ENCODE measurements at regions not wholly inside any gene's neighbourhood (a gene's known extent, or its start where the extent isn't known, plus 50 kb on each side); places are given as distances from the start of the nearest gene placed in this dataset.

DNA sequence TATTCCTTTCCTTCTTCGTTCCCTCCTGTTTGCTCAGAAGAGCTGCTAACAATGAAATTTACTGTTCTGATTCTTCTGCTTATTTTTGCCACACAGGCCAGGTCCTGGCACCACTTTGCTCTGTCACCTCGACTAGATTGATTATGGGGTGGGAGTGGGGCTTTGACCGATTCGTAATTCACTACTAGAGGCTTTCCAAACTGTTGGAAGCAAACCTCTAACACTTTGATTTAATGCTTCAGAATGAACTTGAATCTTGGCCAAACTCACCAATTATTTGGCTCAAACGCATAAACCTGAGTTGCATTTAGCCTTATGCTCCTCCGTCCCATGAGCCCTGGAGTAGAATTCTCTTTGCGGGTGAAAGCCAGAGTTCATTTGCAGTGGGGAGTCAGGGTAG is 476.2 kb upstream of the FZD8 start:
- H3K9me3 ChIP-seq, result no peaks in the 10 kb centered on the region
- H3K27ac ChIP-seq, result peak overlapping the region in 3 of 4 donors; percentile 31 to 55 (median 35)
- no peak overlapping the region for H3K4me3 ChIP-seq
- H3K27me3 ChIP-seq, result no peaks in the 10 kb centered on the region
- DNase-seq (peak in 2 of 4 donors; percentile 10 to 22), ATAC-seq (peak; percentile 36)
- peaks cover 17% of the 10 kb centered on the region for H3K4me1 ChIP-seq
- 66 to 70% methylated on average over 7 of the region's 7 CpGs for WGBS, 2 donors
- no peaks in the 10 kb centered on the region for H3K36me3 ChIP-seq (replicated peaks in 1 of 2; ENCODE audit: insufficient read depth in 1 of 2, low read depth in 2 of 2)
- TF ChIP-seq, protein P1, sequence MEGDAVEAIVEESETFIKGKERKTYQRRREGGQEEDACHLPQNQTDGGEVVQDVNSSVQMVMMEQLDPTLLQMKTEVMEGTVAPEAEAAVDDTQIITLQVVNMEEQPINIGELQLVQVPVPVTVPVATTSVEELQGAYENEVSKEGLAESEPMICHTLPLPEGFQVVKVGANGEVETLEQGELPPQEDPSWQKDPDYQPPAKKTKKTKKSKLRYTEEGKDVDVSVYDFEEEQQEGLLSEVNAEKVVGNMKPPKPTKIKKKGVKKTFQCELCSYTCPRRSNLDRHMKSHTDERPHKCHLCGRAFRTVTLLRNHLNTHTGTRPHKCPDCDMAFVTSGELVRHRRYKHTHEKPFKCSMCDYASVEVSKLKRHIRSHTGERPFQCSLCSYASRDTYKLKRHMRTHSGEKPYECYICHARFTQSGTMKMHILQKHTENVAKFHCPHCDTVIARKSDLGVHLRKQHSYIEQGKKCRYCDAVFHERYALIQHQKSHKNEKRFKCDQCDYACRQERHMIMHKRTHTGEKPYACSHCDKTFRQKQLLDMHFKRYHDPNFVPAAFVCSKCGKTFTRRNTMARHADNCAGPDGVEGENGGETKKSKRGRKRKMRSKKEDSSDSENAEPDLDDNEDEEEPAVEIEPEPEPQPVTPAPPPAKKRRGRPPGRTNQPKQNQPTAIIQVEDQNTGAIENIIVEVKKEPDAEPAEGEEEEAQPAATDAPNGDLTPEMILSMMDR (IDR thresholded peaks at IDR 0.05), result no peak
- no peak for TF ChIP-seq POLR2A (IDR thresholded peaks at IDR 0.05)
- intact Hi-C loops (cut with DNase I), result no loop called here

DNA sequence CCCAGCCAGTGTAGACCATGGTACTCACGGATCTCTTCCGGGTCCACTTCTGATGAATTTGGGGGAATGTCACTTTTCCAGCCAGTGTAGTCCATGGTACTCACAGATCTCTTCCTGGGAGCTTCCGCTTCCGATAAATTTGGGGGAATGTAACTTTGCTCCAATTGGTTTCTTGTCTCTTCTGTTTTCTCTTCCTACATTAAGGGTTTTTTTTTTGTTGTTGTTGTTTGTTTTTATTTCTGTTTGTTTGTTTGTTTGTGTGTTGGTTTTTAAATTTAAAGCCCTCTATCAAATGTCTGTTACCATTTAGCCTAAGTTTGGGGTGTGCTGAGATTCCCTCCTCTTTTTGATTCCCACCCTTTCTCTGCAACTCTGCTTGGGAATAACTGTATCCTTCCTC is 475.8 kb upstream of the FZD8 start:
- Histone ChIP-seq H3K27me3 (no peaks in the 10 kb centered on the region), H3K36me3 (replicated peaks in 1 of 2; ENCODE audit: insufficient read depth in 1 of 2, low read depth in 2 of 2) (no peaks in the 10 kb centered on the region), H3K4me1 (peaks cover 17% of the 10 kb centered on the region), H3K27ac (peak overlapping the region in 3 of 4 donors; percentile 31 to 55 (median 35)), H3K9me3 (no peaks in the 10 kb centered on the region), H3K4me3 (no peak overlapping the region)
- WGBS, 2 donors, result 46 to 53% methylated on average over 4 of the region's 4 CpGs
- no peak for DNase-seq
- ATAC-seq, result no peak
- TF ChIP-seq POLR2A (IDR thresholded peaks at IDR 0.05), result no peak
- TF ChIP-seq, protein P1 (IDR thresholded peaks at IDR 0.05), result no peak
- intact Hi-C loops (cut with DNase I), result no loop called here

DNA sequence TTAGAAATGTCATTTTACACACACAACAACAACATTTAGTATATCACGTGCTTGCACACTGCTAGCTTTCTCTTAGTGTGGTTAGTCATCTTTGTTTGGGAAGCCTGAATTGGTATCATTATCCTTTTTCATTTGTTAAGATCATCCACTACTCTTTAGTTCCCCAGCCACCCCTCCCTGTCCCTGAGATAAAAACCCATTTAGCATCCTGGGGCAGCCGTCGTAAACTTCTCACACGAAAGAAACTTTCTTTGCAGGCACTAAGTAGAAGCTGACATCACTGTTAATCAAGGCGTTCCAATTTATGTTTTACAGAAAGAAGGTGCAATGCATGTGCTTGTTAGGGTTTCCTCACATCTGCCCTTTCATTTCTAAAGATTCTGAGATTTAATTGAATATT is 475.1 kb upstream of the FZD8 start:
- H3K9me3 ChIP-seq, result no peaks in the 10 kb centered on the region
- H3K4me1 ChIP-seq, result peaks cover 17% of the 10 kb centered on the region
- H3K36me3 ChIP-seq (replicated peaks in 1 of 2; ENCODE audit: insufficient read depth in 1 of 2, low read depth in 2 of 2), result no peaks in the 10 kb centered on the region
- no peak overlapping the region for H3K4me3 ChIP-seq
- TF ChIP-seq, protein P1 (IDR thresholded peaks at IDR 0.05), result no peak
- TF ChIP-seq POLR2A (IDR thresholded peaks at IDR 0.05), result no peak
- DNase-seq (no peak), ATAC-seq (no peak)
- H3K27me3 ChIP-seq, result no peaks in the 10 kb centered on the region
- 69 to 79% methylated on average over 5 of the region's 5 CpGs for WGBS, 2 donors
- intact Hi-C loops (cut with DNase I), result no loop called here
- H3K27ac ChIP-seq, result peak overlapping the region in 3 of 4 donors; percentile 31 to 55 (median 35)

DNA sequence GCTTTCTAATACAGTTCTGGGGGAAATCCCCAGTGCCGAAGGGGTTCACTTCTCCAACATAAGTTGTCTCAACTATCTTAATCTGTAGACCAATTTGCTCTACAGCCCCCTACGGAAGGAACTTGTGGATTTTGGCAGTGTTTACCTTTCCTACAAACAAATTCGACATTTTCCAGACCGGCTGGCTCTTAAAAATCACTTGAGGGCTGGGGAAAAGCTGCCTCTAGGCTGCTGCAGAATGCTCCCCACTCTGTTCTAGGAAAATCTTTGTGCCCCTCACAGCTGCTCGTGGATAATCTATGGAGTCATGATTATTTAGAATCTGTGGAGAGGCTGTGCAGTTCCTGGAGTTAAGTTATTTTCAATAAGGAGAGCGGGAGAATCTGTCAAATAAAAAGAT is 474.6 kb upstream of the FZD8 start:
- TF ChIP-seq, protein P1 (IDR thresholded peaks at IDR 0.05), result no peak
- no peak for TF ChIP-seq POLR2A (IDR thresholded peaks at IDR 0.05)
- ATAC-seq (no peak), DNase-seq (no peak)
- no peak overlapping the region for H3K4me3 ChIP-seq
- WGBS, 2 donors, result 43 to 53% methylated on average over 6 of the region's 6 CpGs
- no peaks in the 10 kb centered on the region for H3K36me3 ChIP-seq (replicated peaks in 1 of 2; ENCODE audit: insufficient read depth in 1 of 2, low read depth in 2 of 2)
- peaks cover 17% of the 10 kb centered on the region for H3K4me1 ChIP-seq
- H3K27ac ChIP-seq, result peak overlapping the region in 3 of 4 donors; percentile 31 to 55 (median 35)
- H3K27me3 ChIP-seq, result no peaks in the 10 kb centered on the region
- no peaks in the 10 kb centered on the region for H3K9me3 ChIP-seq
- intact Hi-C loops (cut with DNase I), result no loop called here

DNA sequence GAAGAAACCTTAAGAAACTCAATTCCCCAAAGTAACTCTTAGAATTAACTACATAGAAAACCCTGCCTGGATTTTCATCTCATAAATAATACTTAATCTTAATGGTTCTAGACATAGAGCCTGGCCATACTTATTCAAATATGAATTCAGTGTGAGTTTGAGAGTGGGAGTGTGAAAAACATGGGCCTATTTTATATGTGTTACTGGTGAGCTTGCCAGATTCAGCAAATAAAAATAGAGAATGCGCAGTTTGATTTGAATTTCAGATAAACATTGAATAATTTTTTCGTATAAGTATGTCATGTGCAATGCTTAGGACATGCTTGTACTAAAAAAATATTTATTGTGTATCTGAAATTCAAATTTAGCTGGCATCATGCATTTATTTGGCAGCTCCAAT is 473.9 kb upstream of the FZD8 start:
- Histone ChIP-seq H3K27me3 (no peaks in the 10 kb centered on the region), H3K4me3 (no peak overlapping the region), H3K4me1 (peaks cover 17% of the 10 kb centered on the region), H3K9me3 (no peaks in the 10 kb centered on the region), H3K27ac (peak overlapping the region in 1 of 4 donors; percentile 55), H3K36me3 (replicated peaks in 1 of 2; ENCODE audit: insufficient read depth in 1 of 2, low read depth in 2 of 2) (no peaks in the 10 kb centered on the region)
- no peak for TF ChIP-seq POLR2A (IDR thresholded peaks at IDR 0.05)
- TF ChIP-seq, protein P1 (IDR thresholded peaks at IDR 0.05), result no peak
- no peak for ATAC-seq
- DNase-seq, result no peak
- WGBS, 2 donors, result 59 to 89% methylated on average over 2 of the region's 2 CpGs
- intact Hi-C loops (cut with DNase I), result no loop called here
